Parathyroid adenoma (tissue), 2 donors: ENCODE measurements at regions not wholly inside any gene's neighbourhood (a gene's known extent, or its start where the extent isn't known, plus 50 kb on each side); places are given as distances from the start of the nearest gene placed in this dataset.
A peak's percentile ranks its signal among the peaks of the same experiment; 100 is the strongest.

ENCODE experiments used
- H2AFZ ChIP-seq: fragments of 300-600 bp; sonication (generic); one replicate; pipeline ENCODE4 v1.7.0; 2017; ENCODE audit warnings: antibody characterized with exemption, mild to moderate bottlenecking
- H3K27ac ChIP-seq: fragments of 300-600 bp; sonication (generic); one replicate; pipeline ENCODE4 v1.7.0; 2017
- H3K27me3 ChIP-seq: fragments of 300-600 bp; sonication (generic); one replicate; pipeline ENCODE4 v1.7.0; 2017; ENCODE audit warnings: low read length; ENCODE audit not compliant: control insufficient read depth, insufficient read depth
- H3K36me3 ChIP-seq: fragments of 300-600 bp; sonication (generic); one replicate; pipeline ENCODE4 v1.7.0; 2017; ENCODE audit warnings: low read length; ENCODE audit not compliant: control insufficient read depth, insufficient read depth
- H3K4me1 ChIP-seq: fragments of 300-600 bp; sonication (generic); one replicate; pipeline ENCODE4 v1.7.0; 2017; ENCODE audit warnings: control low read depth
- H3K4me2 ChIP-seq: fragments of 300-600 bp; sonication (generic); one replicate; pipeline ENCODE4 v1.7.0; 2017; ENCODE audit warnings: low read length
- H3K4me3 ChIP-seq: fragments of 300-600 bp; sonication (generic); one replicate; pipeline ENCODE4 v1.7.0; 2017; ENCODE audit warnings: low read depth, low read length
- H3K79me2 ChIP-seq: fragments of 300-600 bp; sonication (generic); one replicate; pipeline ENCODE4 v1.7.0; 2017; ENCODE audit warnings: control low read depth
- H3K9ac ChIP-seq: fragments of 300-600 bp; sonication (generic); one replicate; pipeline ENCODE4 v1.7.0; 2017; ENCODE audit warnings: mild to moderate bottlenecking
- H3K9me3 ChIP-seq: fragments of 300-600 bp; sonication (generic); one replicate; pipeline ENCODE4 v1.7.0; 2017; ENCODE audit warnings: low read length; ENCODE audit not compliant: control insufficient read depth
- CTCF ChIP-seq: fragments of 300-600 bp; sonication (generic); IDR thresholded peaks from one replicate; pipeline ENCODE4 v1.7.0; 2017; ENCODE audit warnings: antibody characterized with exemption, mild to moderate bottlenecking
- donor health status: primary hyperparathyroidism.

DNA sequence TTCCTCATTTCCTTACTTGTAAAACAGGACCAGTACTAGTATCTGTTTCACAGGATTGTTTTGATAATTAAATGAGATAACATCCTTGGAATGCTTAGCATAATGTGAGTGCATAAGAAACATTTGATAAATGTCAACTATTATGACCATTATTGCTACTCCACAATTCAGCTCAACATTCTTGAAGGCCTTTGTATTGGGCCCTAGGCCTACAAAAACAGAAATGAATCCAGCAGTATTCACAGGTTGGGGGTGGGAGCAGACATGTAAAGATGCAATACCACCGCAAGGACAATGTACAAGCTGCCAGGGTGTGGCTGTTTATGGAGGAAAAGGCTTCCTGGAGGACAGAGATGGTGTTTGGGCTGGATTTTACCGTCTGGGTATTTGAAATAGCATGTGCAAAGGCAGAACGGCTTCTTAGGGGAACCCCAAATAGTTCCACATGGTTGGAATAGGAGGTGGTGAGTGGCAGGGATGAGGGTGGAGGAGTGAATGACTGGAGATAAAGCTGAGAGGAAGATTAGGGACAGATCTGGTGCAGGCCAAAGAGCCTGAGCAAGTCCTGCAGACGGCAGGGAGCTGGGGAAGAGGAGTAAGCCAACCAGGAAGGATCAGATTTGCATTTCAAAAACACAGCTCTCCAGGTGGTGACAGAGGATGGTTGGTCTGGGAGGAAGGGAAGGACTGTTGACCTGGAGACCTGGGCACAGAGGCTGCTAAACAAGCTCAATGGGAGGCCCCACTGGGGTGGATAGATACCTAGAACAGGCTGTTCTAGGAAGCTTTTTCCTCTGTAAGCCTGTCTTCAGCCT lies 57.0 kb upstream of the EPB41L1 start:
- TF ChIP-seq CTCF = no peak
- Histone ChIP-seq H3K27ac (peak overlapping the region; percentile 76), H3K4me2 (peak overlapping the region; percentile 5), H3K9ac (no peak overlapping the region), H3K4me1 (peaks cover 39% of the 10 kb centered on the region), H3K9me3 (no peaks in the 10 kb centered on the region), H3K4me3 (no peak overlapping the region), H3K79me2 (no peaks in the 10 kb centered on the region), H2AFZ (peak overlapping the region; percentile 36), H3K36me3 (no peaks in the 10 kb centered on the region), H3K27me3 (no peaks in the 10 kb centered on the region)

DNA sequence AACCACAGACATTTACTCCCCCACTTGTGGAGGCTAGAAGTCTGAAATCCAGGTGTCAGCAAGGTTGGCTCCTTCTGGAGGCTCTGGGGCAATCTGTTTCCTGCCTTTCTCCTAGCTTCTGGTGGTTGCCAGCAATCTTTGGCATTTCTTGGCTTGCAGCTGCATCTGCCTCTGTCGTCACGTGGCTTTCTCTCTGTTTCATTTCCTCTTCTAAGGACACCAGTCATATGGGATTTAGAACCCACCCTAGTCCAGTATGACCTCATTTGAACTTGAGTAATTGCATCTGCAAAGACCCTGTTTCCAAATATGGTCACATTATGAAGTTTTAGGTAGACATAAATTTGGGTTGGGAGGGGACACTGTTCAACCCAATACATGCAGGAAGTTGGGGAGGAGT lies 56.2 kb upstream of the EPB41L1 start:
- no peak for TF ChIP-seq CTCF
- Histone ChIP-seq H3K4me2 (peak overlapping the region; percentile 5), H3K4me3 (no peak overlapping the region), H3K79me2 (no peaks in the 10 kb centered on the region), H3K4me1 (peaks cover 47% of the 10 kb centered on the region), H3K36me3 (no peaks in the 10 kb centered on the region), H3K9ac (no peak overlapping the region), H2AFZ (peak overlapping the region; percentile 36), H3K27me3 (no peaks in the 10 kb centered on the region), H3K27ac (peak overlapping the region; percentile 76), H3K9me3 (no peaks in the 10 kb centered on the region)

GRCh38 chr20:36099106-36099505 lies 55.4 kb upstream of the EPB41L1 start:
- Histone ChIP-seq H3K9ac (no peak overlapping the region), H3K4me2 (no peak overlapping the region), H3K4me3 (no peak overlapping the region), H3K27me3 (no peaks in the 10 kb centered on the region), H3K4me1 (peaks cover 45% of the 10 kb centered on the region), H3K9me3 (no peaks in the 10 kb centered on the region), H3K36me3 (no peaks in the 10 kb centered on the region), H3K27ac (no peak overlapping the region), H2AFZ (no peak overlapping the region), H3K79me2 (no peaks in the 10 kb centered on the region)
- no peak for TF ChIP-seq CTCF

GRCh38 chr20:36101192-36101591 lies 53.3 kb upstream of the EPB41L1 start:
- H3K36me3 ChIP-seq = no peaks in the 10 kb centered on the region
- no peaks in the 10 kb centered on the region for H3K79me2 ChIP-seq
- H3K4me1 ChIP-seq = peaks cover 47% of the 10 kb centered on the region
- no peak overlapping the region for H3K9ac ChIP-seq
- H3K4me2 ChIP-seq = peak overlapping the region; percentile 2
- H3K4me3 ChIP-seq = no peak overlapping the region
- TF ChIP-seq CTCF = no peak
- H2AFZ ChIP-seq = peak overlapping the region; percentile 59
- no peaks in the 10 kb centered on the region for H3K27me3 ChIP-seq
- H3K27ac ChIP-seq = peak overlapping the region; percentile 40
- H3K9me3 ChIP-seq = no peaks in the 10 kb centered on the region

DNA sequence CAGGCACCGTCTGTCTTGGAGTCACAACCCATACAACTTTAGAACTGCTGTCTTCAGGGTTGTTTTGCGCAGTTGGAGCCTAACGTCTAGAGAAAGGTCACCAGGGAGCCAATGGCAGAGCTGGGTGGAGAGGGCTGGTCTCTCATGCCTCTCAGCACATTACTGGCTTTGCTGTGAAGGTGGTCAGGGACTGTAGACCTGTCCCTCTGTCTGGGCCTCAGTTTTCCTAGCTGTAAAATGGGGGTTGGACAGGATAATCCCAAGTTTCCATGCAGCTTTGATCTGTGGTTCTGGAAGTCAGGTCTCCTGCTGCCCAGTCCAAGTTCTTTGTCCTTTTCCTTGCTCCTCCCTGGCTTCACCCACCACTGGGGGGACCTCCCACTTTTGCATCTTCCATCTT lies 52.2 kb upstream of the EPB41L1 start:
- no peaks in the 10 kb centered on the region for H3K9me3 ChIP-seq
- H3K4me2 ChIP-seq = no peak overlapping the region
- H3K36me3 ChIP-seq = no peaks in the 10 kb centered on the region
- no peak overlapping the region for H3K9ac ChIP-seq
- H3K4me3 ChIP-seq = no peak overlapping the region
- peak overlapping the region; percentile 51 for H2AFZ ChIP-seq
- H3K4me1 ChIP-seq = peaks cover 41% of the 10 kb centered on the region
- no peak for TF ChIP-seq CTCF
- H3K79me2 ChIP-seq = no peaks in the 10 kb centered on the region
- H3K27me3 ChIP-seq = no peaks in the 10 kb centered on the region
- H3K27ac ChIP-seq = peak overlapping the region; percentile 6
